ENCODE measurements at regions not wholly inside any gene's neighbourhood (a gene's known extent, or its start where the extent isn't known, plus 50 kb on each side); places are given as distances from the start of the nearest gene placed in this dataset.

GRCh38 chr1:193697115-193697762, 510.8 kb upstream of the B3GALT2 start:
- TF ChIP-seq, protein P1, sequence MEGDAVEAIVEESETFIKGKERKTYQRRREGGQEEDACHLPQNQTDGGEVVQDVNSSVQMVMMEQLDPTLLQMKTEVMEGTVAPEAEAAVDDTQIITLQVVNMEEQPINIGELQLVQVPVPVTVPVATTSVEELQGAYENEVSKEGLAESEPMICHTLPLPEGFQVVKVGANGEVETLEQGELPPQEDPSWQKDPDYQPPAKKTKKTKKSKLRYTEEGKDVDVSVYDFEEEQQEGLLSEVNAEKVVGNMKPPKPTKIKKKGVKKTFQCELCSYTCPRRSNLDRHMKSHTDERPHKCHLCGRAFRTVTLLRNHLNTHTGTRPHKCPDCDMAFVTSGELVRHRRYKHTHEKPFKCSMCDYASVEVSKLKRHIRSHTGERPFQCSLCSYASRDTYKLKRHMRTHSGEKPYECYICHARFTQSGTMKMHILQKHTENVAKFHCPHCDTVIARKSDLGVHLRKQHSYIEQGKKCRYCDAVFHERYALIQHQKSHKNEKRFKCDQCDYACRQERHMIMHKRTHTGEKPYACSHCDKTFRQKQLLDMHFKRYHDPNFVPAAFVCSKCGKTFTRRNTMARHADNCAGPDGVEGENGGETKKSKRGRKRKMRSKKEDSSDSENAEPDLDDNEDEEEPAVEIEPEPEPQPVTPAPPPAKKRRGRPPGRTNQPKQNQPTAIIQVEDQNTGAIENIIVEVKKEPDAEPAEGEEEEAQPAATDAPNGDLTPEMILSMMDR (IDR thresholded peaks at IDR 0.05; ENCODE audit: poor library complexity), result no peak
- TF ChIP-seq EZH2 (IDR thresholded peaks at IDR 0.05; ENCODE audit: borderline replicate concordance), result no peak
- no peak for TF ChIP-seq EZH2phosphoT487 (IDR thresholded peaks at IDR 0.05; ENCODE audit: low read depth, severe bottlenecking, unreplicated experiment)
